Heart left ventricle (tissue), 13 donors: ENCODE measurements at regions not wholly inside any gene's neighbourhood (a gene's known extent, or its start where the extent isn't known, plus 50 kb on each side); places are given as distances from the start of the nearest gene placed in this dataset.

Experiments used
- POLR2A ChIP-seq, 2 donors: fragments of 450-650 bp; IDR thresholded peaks; one replicate each; pipeline ENCODE4 v1.6.1; 2017; ENCODE audit warnings: antibody characterized with exemption in 2 of 2, mild to moderate bottlenecking in 2 of 2, moderate library complexity in 2 of 2
- TF ChIP-seq, protein P1 (sequence below), 12 donors: fragments of 200-600 bp; sonication (generic) in 4 of 12; IDR thresholded peaks; one replicate each; pipeline versions ENCODE4 v1.5.0 to v1.8.0; 2018 to 2022; ENCODE audit warnings: antibody characterized with exemption in 12 of 12, mild to moderate bottlenecking in 5 of 12
- donor health status: ischemic (EF 13 %, LVEDD 7.1; RV severe dilation, severe dysfunction).
- donor health status: DM: no; HTN: yes; CAD: no.
- donor health status: DM: no; HTN: no; CAD: no.
- donor health status: ischemic (EF 25% LVEDD 6.9; RV normal size, moderate dysfunction).
- donor health status: ischemic (EF 25% LVEDD 5.7; RV mildly dilated, moderate dysfunction).
- donor health status: ischemic (EF 35%, LVEDD 5.7; RV mildly dilated, moderate dysfunction).
- donor health status: nonischemic (EF 11% LVEDD 7.7; RV severe dilation, severe dysfunction).
- donor health status: DM: yes; HTN: yes; CAD: no.
- donor health status: PGD.
- donor health status: ischemic (EF 29% LVEDD 5.4; RV normal size, mild dysfunction).
- donor health status: nonischemic (EF 23%, LVEDD 6.1; RV moderate dilation, normal function).

DNA sequence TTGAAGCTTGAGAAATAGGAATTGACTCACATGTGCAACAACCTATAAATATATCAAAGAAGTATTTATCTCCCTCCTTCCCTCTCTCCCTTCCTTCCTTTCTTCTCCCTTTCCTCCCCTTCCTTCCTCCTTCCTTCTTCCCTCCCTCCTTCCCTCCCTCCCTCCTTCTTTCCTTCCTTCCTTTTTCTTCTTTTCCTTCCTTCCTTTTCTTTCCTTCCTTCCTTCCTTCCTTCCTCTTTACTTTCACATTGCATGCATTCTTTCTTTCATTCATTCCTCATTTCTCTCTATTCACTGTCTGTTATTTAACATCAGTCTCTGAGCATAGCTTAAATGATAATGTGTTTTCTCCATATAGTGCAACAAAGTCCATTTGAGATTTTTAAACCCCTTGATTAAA lies 214.2 kb downstream of the CHRM3 start:
- TF ChIP-seq, protein P1, sequence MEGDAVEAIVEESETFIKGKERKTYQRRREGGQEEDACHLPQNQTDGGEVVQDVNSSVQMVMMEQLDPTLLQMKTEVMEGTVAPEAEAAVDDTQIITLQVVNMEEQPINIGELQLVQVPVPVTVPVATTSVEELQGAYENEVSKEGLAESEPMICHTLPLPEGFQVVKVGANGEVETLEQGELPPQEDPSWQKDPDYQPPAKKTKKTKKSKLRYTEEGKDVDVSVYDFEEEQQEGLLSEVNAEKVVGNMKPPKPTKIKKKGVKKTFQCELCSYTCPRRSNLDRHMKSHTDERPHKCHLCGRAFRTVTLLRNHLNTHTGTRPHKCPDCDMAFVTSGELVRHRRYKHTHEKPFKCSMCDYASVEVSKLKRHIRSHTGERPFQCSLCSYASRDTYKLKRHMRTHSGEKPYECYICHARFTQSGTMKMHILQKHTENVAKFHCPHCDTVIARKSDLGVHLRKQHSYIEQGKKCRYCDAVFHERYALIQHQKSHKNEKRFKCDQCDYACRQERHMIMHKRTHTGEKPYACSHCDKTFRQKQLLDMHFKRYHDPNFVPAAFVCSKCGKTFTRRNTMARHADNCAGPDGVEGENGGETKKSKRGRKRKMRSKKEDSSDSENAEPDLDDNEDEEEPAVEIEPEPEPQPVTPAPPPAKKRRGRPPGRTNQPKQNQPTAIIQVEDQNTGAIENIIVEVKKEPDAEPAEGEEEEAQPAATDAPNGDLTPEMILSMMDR (IDR thresholded peaks at IDR 0.05), result no peak
- no peak for TF ChIP-seq POLR2A (IDR thresholded peaks at IDR 0.05)
